ENCODE measurements at regions not wholly inside any gene's neighbourhood (a gene's known extent, or its start where the extent isn't known, plus 50 kb on each side); places are given as distances from the start of the nearest gene placed in this dataset.

DNA sequence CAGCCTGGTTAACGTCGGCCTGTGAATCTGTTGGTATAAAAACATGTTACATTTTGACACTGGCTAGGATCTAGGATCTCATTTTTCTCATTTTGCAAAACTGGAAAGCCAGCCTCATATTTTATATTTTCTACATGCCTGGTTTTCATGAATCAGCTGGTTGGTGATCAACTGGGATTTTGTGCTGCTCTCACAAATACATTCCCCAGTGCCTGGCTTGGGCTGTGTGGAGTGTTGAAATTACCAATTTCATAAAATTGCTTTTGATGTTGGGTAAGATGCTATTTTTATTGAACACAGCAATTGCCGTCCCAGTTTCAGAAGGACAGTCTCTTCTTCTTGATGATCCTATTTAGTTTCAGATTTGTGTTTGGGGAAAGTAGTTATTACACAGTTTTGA lies 604.3 kb downstream of the TAFA4 start:
- intact Hi-C loops (cut with DNase I): no loop called here
- WGBS, 3 donors: 59 to 93% (median 91%) methylated on average over 3 of the region's 3 CpGs

DNA sequence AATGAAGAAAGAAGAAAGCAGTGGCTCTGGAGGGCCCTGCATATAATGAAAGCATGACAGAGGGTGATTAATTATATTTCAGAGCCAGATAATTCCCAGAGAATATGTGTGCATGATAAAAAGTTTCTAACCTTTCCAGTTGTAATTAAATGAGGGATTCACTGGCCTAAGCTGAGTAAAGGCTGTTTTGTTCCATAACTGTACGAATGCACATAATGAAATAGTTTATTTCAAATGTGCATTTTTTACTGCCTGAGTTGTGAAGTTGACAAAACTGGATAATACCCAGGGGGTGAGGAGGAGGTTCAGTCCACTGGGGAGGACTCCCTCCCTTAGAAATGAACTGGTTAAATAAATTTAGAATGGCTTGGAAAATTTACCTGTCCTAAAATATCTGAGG lies 616.4 kb downstream of the TAFA4 start:
- no peak overlapping the region for H3K27ac ChIP-seq
- WGBS, 3 donors: 50 to 57% (median 51%) methylated on average over 1 of the region's 1 CpG
- DNase-seq: no peak
- H3K4me3 ChIP-seq: no peak overlapping the region
- no peaks in the 10 kb centered on the region for H3K9me3 ChIP-seq
- no peaks in the 10 kb centered on the region for H3K4me1 ChIP-seq (ENCODE audit: insufficient read depth)
- no peaks in the 10 kb centered on the region for H3K36me3 ChIP-seq
- H3K27me3 ChIP-seq: no peaks in the 10 kb centered on the region
- intact Hi-C loops (cut with DNase I): no loop called here
- TF ChIP-seq, protein P1, sequence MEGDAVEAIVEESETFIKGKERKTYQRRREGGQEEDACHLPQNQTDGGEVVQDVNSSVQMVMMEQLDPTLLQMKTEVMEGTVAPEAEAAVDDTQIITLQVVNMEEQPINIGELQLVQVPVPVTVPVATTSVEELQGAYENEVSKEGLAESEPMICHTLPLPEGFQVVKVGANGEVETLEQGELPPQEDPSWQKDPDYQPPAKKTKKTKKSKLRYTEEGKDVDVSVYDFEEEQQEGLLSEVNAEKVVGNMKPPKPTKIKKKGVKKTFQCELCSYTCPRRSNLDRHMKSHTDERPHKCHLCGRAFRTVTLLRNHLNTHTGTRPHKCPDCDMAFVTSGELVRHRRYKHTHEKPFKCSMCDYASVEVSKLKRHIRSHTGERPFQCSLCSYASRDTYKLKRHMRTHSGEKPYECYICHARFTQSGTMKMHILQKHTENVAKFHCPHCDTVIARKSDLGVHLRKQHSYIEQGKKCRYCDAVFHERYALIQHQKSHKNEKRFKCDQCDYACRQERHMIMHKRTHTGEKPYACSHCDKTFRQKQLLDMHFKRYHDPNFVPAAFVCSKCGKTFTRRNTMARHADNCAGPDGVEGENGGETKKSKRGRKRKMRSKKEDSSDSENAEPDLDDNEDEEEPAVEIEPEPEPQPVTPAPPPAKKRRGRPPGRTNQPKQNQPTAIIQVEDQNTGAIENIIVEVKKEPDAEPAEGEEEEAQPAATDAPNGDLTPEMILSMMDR (IDR thresholded peaks at IDR 0.05): no peak
- TF ChIP-seq POLR2A (IDR thresholded peaks at IDR 0.05) (no peak), EP300 (IDR thresholded peaks at IDR 0.05) (no peak)

More for the DNA sequence above, 604.3 kb downstream of the TAFA4 start:
- Histone ChIP-seq H3K27me3 (no peaks in the 10 kb centered on the region), H3K4me1 (ENCODE audit: insufficient read depth) (no peaks in the 10 kb centered on the region), H3K4me3 (no peak overlapping the region), H3K9me3 (no peaks in the 10 kb centered on the region), H3K27ac (no peak overlapping the region), H3K36me3 (no peaks in the 10 kb centered on the region)
- TF ChIP-seq POLR2A (IDR thresholded peaks at IDR 0.05) (no peak), EP300 (IDR thresholded peaks at IDR 0.05) (no peak)
- TF ChIP-seq, protein P1 (IDR thresholded peaks at IDR 0.05): no peak
- no peak for DNase-seq

DNA sequence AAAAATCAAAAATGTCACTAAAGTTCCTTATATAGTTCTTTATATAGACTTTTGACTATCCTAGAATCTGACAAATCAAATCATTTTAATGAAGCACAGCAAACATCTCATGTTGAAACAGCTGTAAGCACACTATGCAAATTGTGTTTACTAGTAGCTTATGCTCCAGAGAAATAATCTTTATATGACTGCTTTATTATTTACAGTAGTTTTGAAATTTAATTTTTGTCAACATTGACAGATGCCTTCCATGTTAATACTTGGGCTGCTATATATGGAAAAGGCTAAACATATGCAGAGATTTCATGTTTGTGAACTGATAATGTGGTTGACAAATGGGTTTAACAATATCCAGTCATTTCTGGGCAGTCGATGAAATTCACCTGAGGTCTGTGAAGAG lies 616.8 kb downstream of the TAFA4 start:
- H3K27me3 ChIP-seq: no peaks in the 10 kb centered on the region
- intact Hi-C loops (cut with DNase I): no loop called here
- no peak for DNase-seq
- H3K27ac ChIP-seq: no peak overlapping the region
- no peaks in the 10 kb centered on the region for H3K9me3 ChIP-seq
- no peaks in the 10 kb centered on the region for H3K4me1 ChIP-seq (ENCODE audit: insufficient read depth)
- no peaks in the 10 kb centered on the region for H3K36me3 ChIP-seq
- 59 to 73% (median 68%) methylated on average over 1 of the region's 1 CpG for WGBS, 3 donors
- H3K4me3 ChIP-seq: no peak overlapping the region
- TF ChIP-seq POLR2A (IDR thresholded peaks at IDR 0.05) (no peak), EP300 (IDR thresholded peaks at IDR 0.05) (no peak)
- TF ChIP-seq, protein P1 (IDR thresholded peaks at IDR 0.05): no peak

- intact Hi-C loops (cut with DNase I): no loop called here
- Histone ChIP-seq H3K9me3 (no peaks in the 10 kb centered on the region), H3K36me3 (no peaks in the 10 kb centered on the region), H3K27ac (no peak overlapping the region), H3K4me3 (no peak overlapping the region), H3K4me1 (ENCODE audit: insufficient read depth) (no peaks in the 10 kb centered on the region), H3K27me3 (no peaks in the 10 kb centered on the region)
- TF ChIP-seq POLR2A (IDR thresholded peaks at IDR 0.05) (no peak), EP300 (IDR thresholded peaks at IDR 0.05) (no peak)
- TF ChIP-seq, protein P1 (IDR thresholded peaks at IDR 0.05): no peak
- WGBS, 3 donors: 69 to 87% (median 72%) methylated on average over 2 of the region's 2 CpGs
- DNase-seq: no peak
Observed at GRCh38 chr3:68306571-68306970, 625.8 kb downstream of the TAFA4 start.

- no peaks in the 10 kb centered on the region for H3K4me1 ChIP-seq (ENCODE audit: insufficient read depth)
- H3K27ac ChIP-seq: no peak overlapping the region
- 84 to 91% (median 85%) methylated on average over 1 of the region's 1 CpG for WGBS, 3 donors
- TF ChIP-seq POLR2A (IDR thresholded peaks at IDR 0.05) (no peak), EP300 (IDR thresholded peaks at IDR 0.05) (no peak)
- TF ChIP-seq, protein P1 (IDR thresholded peaks at IDR 0.05): no peak
- no peaks in the 10 kb centered on the region for H3K9me3 ChIP-seq
- H3K36me3 ChIP-seq: no peaks in the 10 kb centered on the region
- H3K4me3 ChIP-seq: no peak overlapping the region
- intact Hi-C loops (cut with DNase I): no loop called here
- no peak for DNase-seq
- H3K27me3 ChIP-seq: no peaks in the 10 kb centered on the region
Observed at GRCh38 chr3:68295457-68295856, 636.9 kb downstream of the TAFA4 start.

Data from ovary (tissue), 7 donors.